ENCODE measurements at regions not wholly inside any gene's neighbourhood (a gene's known extent, or its start where the extent isn't known, plus 50 kb on each side); places are given as distances from the start of the nearest gene placed in this dataset.

- TF ChIP-seq CTCF (conservative IDR thresholded peaks at IDR 0.05) = no peak
- H3K27ac ChIP-seq = no peak overlapping the region
Observed at GRCh38 chr12:131604859-131605258, 106.0 kb upstream of the SFSWAP start.

- no peak for TF ChIP-seq CTCF (conservative IDR thresholded peaks at IDR 0.05)
- H3K27ac ChIP-seq = no peak overlapping the region
Observed at GRCh38 chr12:131605304-131605829, 105.5 kb upstream of the SFSWAP start.

- no peak for TF ChIP-seq CTCF (conservative IDR thresholded peaks at IDR 0.05)
- no peak overlapping the region for H3K27ac ChIP-seq
Observed at GRCh38 chr12:131606218-131606901, 104.5 kb upstream of the SFSWAP start.

- no peak overlapping the region for H3K27ac ChIP-seq
- TF ChIP-seq CTCF (conservative IDR thresholded peaks at IDR 0.05) = no peak
Observed at GRCh38 chr12:131607658-131608447, 103.0 kb upstream of the SFSWAP start.

- peak; percentile 95 for TF ChIP-seq CTCF (conservative IDR thresholded peaks at IDR 0.05)
- no peak overlapping the region for H3K27ac ChIP-seq
Observed at GRCh38 chr12:131608740-131609690, 101.9 kb upstream of the SFSWAP start.

- no peak overlapping the region for H3K27ac ChIP-seq
- TF ChIP-seq CTCF (conservative IDR thresholded peaks at IDR 0.05) = no peak
Observed at GRCh38 chr12:131609762-131610161, 101.1 kb upstream of the SFSWAP start.

Data from VCaP (cell line).